ENCODE measurements at regions not wholly inside any gene's neighbourhood (a gene's known extent, or its start where the extent isn't known, plus 50 kb on each side); places are given as distances from the start of the nearest gene placed in this dataset.

DNA sequence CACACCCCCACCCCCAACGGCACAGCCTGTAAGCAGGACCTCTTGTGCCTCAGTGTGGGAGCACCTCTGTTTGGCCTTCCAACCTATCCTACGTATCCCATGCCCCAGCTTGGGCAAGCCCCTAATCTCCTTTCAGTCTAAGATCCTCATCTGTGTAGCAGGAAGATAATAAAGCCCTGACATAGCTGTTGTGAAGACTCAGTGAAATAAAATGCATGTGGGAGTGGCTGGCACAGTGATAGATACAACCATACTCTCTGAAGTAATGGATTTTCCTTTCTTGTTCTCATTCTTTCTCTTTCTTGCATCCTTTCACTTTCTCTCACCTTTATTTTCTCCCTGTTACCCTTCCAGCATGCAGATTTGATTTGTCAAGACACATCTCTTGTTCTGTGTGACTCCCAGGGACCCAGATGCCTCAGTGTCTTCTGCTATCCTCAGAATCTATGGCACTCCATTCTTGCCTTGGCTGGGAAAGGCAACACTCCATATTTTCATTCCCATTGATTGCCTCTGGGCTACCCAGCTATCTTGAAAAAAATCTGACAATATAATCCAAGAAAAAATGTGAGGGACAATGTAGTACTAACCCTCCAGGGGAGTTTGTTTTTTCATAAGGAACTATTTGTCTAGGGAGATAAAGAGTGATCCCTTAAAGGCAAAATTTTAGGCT, 207.2 kb upstream of the SETBP1 start:
- DNase-seq, result no peak

DNA sequence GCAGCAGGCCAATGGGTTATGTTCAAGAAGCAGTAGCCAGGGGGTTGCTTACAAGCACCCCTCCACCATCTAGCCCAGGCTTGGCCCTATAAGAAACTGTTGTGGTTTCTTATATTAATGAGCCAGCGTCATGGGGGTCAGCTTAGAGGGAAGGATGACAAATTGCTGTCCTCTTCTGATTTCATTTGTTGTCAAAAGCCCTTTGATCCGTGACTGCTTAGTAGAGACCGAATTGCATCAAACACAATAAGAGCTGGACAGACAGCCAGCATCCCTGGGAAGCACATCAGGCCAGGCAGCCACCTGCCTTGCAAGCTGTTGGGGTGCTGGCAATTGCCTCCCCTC, 206.6 kb upstream of the SETBP1 start:
- no peak for DNase-seq

DNA sequence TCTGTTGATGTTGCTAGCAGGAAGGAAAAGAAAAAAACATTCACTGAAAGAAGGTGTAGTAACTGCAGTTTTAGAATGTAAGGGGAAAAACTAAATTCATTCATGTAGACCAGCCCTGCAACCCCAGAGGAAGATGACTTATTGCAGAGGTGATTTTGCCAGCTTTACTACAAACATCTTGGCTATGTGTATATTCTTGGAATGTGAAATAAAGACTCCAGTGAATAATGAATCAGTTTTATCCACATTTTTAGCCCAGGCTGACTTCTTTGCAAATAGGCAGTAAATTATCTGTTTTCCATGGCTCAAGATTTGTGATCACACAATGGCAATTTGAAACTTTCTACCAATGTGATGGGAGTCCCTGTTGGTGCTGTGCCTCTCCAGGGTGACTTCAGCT, 206.1 kb upstream of the SETBP1 start:
- no peak for DNase-seq

DNA sequence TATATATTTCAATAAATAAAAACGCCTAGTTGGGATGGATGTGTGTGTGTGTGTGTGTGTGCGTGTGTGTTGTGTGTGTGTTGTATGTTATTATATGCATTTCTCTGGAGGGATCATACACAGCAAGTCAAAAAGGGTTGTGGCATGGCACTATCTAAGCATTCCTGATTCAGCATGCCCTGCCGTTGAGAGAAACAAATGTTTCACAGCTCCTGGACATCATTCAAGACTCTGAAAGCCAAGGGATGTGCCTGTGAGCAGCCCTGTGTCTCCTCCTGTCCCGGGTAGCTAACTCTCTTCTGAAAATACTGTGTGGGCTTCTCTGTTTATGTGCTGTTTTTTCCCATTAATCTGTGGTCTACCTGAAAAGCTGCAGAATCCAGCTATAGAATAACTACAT, 197.9 kb upstream of the SETBP1 start:
- DNase-seq, result no peak

DNA sequence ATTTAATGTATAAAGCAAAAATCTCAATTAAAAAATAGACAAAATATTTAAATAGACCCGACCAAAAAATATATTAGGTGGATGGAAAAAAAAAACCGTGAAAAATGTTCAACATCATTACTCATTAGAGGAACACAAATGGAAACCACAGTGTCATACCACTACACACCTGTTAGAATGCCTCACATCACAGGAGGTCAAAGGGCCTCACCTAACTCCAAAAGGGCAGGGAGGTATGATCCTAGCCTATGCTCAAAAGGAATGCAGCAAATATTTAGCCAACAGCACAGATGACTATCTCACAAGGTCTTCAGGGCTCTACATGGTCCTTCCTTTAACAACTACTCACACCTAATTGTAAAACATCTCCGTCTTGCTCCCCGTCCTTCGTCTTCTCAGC, 185.5 kb upstream of the SETBP1 start:
- no peak for DNase-seq

DNA sequence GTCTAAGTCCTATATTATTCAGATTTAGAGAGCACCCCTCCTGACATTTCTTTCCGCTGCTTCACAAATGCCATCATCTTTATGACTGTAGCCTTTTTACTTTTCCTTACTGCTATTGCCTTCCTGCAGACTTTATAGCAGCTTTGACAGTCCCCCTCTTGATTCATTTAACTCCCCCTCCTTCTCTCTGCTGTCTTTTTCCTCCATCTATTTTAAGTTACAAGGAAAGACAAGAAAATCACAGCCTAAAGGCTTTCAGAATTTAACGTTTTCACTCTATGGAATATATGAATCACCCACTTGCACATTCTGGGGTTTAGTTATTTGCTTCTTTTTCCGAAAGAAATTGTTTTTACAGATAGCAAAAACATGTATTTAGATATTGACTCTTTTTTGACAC, 183.4 kb upstream of the SETBP1 start:
- DNase-seq, result no peak

DNA sequence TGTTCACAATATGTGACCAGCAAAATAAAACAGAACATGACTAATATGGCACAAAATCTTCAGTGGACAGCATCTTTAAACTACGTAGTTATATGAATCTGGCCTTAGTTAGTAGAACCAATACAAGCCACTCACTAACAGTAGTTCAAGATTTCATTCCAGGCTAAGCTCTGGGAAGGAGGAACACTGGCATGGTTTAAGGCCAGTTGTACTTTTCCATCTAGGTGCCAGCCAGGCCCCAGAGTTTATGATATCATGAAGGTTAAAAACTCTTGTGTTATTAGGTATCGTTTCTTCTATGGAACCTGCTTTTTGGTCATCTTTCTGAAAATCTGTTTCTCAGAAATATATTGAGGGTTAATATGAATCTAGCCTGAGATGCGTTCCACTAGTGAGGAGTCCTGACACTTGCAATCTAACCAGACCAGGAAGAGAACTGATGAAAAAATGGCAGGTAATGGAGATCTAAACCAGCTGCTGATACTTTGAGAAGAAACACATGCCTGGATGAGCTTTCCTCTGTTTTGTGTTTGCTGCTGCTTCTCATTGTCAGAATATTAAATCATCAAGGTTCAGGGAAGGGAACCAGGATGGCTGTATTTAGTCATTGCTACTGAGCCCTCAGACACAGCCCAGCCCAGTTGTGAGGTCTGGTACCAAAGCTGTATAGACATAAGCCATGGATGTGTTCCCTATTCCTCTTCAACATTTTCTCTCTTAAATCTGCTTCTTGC, 182.8 kb upstream of the SETBP1 start:
- DNase-seq, result no peak

DNA sequence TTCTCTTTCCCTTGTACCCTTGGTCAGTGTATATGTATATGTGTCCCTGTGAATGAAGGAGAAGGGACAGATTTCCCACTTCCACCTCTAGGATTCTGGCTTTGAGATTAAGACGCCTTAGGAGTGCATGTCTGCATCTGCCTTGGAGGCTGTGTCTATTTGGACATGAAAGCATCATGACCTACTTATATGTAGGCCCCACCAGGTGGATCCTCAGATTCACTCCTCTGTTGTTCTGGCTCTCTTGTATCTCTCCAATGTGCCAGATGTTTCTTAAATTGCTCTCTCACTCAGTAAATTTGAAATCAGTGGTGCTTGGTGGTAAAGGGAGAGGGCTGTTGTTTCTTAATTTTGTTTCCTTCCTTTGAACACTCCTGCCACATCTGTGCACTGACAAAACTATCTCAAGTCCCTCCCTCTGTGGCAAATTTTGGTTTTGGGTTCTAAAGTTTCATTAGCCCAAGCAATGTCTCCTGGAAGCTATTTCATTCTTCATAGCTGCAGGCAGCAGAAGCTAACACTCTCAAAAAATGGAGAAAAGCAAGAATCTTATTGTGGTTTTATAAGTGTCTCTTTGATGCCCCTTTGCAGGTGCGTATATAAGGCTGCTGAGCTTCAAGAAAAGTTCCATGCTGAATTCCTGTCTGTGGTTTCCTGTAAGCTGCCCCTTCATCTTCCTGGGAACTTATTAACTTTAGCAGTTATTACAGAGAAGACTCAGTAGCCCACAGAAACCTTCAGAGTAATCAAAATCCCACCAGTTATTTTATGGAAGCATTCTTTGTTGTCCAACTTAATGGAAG, 179.7 kb upstream of the SETBP1 start:
- no peak for DNase-seq

DNA sequence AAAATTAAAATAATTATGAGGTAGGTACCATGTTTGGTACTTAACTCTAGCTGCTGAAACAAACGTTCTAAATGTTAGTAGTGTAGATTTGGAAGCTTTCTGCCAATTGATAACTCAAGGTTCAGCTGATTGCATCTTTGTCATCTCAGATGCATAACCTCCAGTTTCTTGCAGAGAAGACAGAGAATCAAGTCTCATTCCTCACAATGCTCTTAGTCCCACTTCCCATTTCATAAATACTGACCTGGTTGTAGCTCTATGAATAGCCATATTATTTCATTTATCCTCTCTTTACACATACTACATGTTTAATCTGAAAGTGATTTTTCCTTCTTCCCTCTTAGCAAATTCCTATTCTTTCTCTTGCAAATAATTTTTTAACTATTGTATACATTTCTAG, 178.5 kb upstream of the SETBP1 start:
- DNase-seq, result no peak

DNA sequence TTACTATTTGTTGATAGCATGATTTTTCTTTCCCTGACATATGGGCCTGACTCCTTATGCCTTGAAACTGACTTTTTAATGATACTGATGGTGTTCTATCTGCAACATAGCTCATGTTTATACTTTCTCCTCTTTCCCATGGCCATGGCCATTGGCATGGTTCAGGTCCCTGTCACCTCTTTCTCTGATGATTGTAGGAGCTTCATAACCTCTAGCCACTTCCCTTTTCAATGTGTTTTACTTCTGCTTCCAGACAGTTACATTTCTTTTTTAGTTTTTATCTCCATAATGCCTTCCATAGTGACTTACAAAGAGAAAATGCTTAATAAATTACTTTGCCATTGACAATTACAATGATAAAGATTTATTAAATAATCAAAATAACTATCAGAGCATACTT, 177.9 kb upstream of the SETBP1 start:
- DNase-seq, result no peak

DNA sequence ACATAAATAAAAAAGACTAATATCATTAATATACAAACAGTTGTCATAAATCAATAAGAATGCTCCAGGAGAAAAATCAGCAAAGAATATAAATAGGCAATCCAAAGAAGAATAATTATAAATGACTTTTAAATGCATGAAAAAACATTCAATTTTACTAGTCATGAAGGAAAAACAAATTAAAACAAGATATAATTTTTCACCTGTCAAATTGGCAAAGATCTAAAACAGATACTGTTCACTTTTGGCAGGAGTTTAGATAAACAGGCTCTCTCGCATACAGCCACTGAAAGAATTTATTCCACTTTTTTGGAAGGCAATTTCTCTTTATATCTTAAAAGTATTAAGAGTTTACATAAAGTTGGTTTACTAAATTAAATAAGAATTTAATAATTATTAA, 176.8 kb upstream of the SETBP1 start:
- DNase-seq, result no peak

DNA sequence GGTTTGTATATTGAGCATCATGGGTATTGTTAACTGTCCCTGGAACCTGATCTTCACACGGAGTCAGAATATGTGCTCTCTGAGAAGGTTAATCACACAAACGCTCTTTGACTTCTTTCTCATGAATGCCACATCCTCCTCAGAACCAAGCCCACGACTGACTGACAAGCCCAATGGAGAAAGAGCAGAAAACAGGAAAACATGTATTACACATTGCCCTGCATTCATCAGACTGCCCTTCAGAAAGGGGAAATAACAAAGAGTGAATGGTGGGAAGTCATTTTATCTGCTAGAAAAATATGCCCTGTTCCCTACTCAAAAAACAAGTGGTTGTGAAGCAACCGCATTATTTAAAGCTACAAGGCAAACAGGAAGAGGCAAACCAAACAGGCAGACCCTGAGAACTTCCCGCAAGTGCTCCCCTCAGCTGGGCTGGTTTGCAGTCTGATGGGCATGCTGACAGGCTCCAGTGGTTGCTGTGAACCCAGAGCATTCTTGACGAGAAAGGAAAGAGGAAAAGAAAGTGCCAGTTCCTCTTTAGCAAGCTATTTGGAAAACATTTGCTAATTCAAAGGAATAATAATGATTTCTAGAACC, 172.9 kb upstream of the SETBP1 start:
- no peak for DNase-seq

DNA sequence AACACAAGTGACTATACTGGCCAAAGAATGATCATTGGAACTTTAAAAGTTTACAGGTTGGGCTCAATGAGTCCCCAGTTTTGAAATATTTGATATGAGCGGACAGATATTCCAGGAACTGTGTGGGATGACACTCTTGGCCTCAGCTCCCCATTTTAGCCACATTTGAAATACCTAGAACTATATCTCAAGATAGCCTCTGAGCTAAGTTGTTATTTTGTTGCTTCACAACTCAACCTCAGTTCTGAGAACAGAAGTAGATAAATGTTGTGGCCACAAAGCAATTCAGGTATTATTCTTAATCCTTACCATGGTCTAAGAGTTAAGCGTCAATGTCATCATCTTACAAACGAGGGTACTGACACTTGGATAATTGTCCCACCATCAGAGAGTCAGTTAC, 172.2 kb upstream of the SETBP1 start:
- no peak for DNase-seq

DNA sequence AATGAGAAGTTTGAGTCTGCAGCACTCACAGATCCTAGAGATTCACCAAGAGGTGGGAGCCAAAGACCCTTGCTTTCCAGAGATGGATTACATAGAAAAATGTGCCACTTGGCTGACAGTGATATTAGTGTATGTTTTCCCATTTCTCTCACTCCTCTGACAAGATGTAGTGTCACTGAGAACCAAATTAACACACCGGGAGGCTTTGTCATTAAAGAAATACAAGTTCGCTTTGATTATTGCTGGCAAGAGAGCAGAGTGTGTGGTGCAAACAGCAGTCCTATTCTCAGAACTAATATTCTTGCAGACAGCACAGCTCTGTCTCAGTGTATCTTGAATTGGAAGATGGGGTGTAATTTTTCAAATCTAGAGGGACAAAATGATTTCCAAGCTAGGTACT, 171.6 kb upstream of the SETBP1 start:
- no peak for DNase-seq

DNA sequence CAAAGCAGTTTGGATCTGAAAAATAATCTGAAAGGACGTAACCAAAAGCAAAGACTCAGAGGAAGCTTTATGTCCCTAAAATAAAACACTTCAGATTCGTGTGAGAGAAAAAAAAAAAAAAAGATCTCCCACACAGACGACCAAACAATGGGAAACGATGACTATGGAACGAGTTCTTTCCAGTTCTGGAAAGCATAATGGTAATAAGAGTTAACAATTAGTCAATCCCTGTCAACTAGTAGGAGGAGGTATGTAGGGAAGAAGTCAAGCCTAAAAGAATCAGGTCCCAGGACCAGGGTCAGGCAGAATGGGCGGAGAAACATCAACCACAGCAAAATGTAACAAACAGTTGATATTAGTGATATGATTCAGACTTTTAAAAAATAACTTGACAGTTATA, 170.3 kb upstream of the SETBP1 start:
- no peak for DNase-seq

DNA sequence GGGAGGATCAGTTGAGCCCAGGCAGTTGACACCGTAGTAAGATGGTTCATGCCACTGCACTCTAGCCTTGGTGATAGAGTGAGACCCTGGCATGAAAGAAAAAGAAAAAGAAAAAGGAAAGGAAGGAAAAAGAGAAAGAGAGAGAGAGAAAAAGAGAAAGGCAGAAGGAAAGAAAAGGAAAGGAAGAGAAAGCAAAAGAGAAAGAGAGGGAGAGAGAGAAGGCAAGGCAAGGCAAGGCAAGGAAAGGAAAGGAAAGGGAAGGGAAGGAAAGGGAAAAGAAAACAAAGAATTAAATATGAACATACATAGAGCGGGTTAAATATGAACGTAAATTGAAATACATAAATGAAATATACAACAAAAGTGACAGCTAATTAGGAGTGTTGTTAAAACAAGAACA, 167.5 kb upstream of the SETBP1 start:
- no peak for DNase-seq

DNA sequence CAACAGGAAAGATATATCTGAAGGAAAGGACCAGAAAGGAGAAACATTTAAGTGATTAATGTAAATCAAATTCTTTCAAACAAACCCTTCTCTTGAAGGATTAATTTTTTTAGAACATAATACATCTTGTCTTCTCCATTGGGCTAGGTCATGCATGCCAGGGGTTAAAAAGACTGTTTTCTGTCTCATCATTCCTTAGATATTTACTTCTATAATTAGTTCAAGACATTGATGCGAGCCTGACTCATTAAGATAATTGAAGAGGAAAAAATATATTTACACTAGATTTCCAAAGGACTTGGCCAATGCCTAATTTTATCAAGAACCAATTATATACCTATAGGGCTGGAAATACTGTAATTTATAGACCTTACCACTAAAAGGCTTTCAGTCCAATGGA, 166.6 kb upstream of the SETBP1 start:
- DNase-seq, result no peak

DNA sequence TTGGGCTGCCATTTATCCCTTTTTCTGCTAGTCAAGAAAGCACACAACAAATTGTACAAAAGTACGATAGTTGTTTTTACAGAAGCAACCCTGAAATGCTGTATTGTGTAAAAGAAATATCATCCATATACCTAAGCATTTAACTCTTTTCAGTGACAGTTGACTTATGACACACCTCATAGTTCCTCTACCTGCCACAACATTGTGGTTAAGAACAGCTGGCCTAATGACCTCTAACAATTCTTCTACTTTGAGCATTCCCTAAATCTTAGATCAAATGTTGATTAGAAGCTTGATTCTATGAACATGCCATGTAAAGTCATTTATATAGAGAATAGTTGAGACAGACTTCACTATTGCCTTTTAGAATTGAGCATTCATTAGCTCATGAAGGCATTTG, 165.9 kb upstream of the SETBP1 start:
- no peak for DNase-seq

DNA sequence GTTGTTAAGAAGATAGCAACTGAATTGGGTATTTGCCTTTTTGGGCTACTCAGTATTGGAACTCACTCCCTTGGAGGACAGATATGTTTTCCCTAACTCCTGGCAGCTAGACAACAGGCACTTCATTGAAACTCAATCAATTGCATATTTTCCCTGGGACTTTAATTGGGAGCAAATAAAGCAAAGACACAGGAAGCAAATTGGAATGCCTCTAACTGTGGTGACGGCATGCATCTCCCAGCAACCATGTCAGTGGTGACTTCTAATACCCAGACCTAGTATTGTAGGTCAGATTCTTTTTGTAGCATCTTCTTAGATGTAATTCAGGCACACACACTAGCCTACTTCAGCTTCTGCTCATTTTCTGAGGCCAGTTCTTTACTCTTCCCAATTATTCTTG, 164.2 kb upstream of the SETBP1 start:
- no peak for DNase-seq

DNA sequence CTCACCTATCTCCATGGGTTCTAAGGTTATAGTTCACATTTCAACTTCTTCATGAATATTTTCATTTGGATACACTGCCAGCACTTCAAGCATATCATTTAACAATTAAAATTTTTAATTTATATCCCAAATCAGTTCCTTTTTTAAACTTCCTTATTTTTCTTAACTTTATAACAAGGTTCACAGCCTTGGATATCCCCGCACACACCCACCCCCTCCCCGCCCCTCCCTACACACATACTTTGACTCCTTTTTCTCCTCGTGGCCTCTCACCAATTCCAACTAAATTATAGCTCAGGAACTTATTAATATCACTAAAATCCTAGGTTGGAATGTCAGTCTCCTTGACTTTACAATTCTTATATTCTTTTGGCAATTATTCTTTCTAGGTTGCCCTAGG, 163.6 kb upstream of the SETBP1 start:
- DNase-seq, result no peak

DNA sequence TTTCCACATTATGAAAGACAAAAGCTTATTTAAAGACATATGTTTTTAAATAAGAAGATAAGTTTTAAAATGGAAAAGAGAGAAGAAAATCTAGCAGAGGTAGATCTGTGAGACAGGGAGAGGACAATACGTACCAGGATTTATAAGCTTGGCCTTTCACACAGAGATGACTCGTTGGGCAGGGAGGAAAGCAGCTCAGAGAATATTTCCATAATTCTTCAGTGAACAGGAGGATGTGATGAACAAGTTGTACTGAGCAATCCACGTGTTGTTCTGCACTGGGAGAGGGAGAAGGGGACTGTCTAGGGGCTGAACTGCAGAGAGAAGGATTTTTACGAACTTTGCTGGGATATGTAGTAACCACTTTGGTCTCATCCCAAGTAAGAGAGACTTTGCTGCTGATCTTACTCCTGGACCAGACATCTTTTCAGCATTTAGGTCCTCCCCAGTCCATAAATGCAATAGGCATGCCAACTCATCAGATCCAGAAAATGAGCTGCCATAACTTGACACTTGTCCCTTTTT, 162.5 kb upstream of the SETBP1 start:
- DNase-seq, result no peak

DNA sequence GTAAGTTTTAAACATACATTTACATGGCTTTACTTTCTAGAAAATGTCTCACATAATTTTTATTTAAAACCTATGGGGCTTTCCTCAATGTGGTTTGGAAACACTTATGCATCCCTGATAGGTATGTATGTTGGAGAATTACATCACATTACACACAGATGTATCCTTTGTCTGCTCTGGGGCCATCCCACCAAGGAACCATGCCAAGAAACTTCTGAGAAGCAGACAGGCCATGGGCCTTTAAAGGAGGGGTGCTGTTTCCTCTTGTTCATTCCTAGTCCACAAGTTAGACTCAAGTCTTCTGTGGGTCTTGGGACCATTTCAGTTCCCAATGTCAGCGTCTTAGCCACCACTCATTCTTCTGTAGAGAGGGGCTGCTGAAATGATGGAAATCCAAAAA, 162.0 kb upstream of the SETBP1 start:
- no peak for DNase-seq

DNA sequence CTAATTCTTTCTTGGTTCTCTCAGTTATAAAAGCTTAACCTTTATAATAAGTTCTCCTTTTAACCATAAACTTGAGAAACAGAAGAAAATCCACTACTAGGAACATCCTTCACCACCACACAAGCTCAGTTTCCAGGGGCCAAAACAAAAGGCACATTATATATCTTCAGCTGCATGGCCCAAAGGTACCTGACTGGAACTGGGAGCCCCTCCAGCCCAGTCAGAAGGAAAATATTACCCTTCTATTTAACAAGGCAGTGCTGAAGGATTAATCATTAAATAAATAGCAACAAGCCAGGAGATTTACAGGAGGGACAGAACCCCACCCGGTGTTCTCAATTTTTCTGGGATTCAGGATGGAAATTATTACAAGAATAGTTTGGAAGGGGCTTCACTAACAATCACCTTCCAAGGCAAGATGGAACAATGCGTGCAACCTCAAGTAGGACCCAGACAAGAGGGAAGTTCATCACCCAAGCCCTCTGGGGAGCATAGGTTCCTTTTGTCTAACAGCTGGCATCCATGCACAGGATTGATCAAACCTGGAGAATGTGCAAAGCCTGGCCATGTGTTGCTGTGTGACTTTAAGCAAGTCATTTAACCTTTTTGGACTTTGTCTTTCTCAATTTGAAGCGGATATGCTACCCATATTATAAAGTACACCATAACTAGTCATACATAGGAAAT, 159.6 kb upstream of the SETBP1 start:
- DNase-seq, result no peak

Data from islet precursor cell (in vitro differentiated cells).